ENCODE measurements at regions not wholly inside any gene's neighbourhood (a gene's known extent, or its start where the extent isn't known, plus 50 kb on each side); places are given as distances from the start of the nearest gene placed in this dataset.
A peak's percentile ranks its signal among the peaks of the same experiment; 100 is the strongest.
"Not testable (repeated sequence)": the region's sequence is repeated elsewhere in the genome, so short reads cannot be mapped to it uniquely, and the experiment has no call there.

- intact Hi-C loops (cut with DNase I) = no loop called here
- no peak for DNase-seq
Measured at GRCh38 chr20:11499101-11499634, 418.5 kb upstream of the BTBD3 start.

GRCh38 chr20:11502061-11502460 lies 415.6 kb upstream of the BTBD3 start:
- intact Hi-C loops (cut with DNase I) = no loop called here

GRCh38 chr20:11502671-11503070 lies 415.0 kb upstream of the BTBD3 start:
- no peak for DNase-seq
- intact Hi-C loops (cut with DNase I) = no loop called here

More at GRCh38 chr20:11502061-11502460, 415.6 kb upstream of the BTBD3 start:
- DNase-seq = no peak

- DNase-seq = no peak
- intact Hi-C loops (cut with DNase I) = no loop called here
Measured at GRCh38 chr20:11509776-11510175, 407.9 kb upstream of the BTBD3 start.

GRCh38 chr20:11511821-11512220 lies 405.9 kb upstream of the BTBD3 start:
- intact Hi-C loops (cut with DNase I) = no loop called here
- no peak for DNase-seq

- intact Hi-C loops (cut with DNase I) = not testable (repeated sequence)
Measured at GRCh38 chr20:11513241-11513745, 404.4 kb upstream of the BTBD3 start.

GRCh38 chr20:11516448-11516847 lies 401.2 kb upstream of the BTBD3 start:
- intact Hi-C loops (cut with DNase I) = no loop called here
- no peak for DNase-seq

More at GRCh38 chr20:11513241-11513745, 404.4 kb upstream of the BTBD3 start:
- not testable (repeated sequence) for DNase-seq

GRCh38 chr20:11520596-11520995 lies 397.1 kb upstream of the BTBD3 start:
- no peak for DNase-seq
- intact Hi-C loops (cut with DNase I) = no loop called here

GRCh38 chr20:11521476-11522365 lies 396.0 kb upstream of the BTBD3 start:
- no peak for DNase-seq
- intact Hi-C loops (cut with DNase I) = no loop called here

- DNase-seq = no peak
- intact Hi-C loops (cut with DNase I) = no loop called here
Measured at GRCh38 chr20:11522366-11522741, 395.3 kb upstream of the BTBD3 start.

- DNase-seq = no peak
- intact Hi-C loops (cut with DNase I) = no loop called here
Measured at GRCh38 chr20:11529047-11529446, 388.6 kb upstream of the BTBD3 start.

GRCh38 chr20:11537032-11537431 lies 380.7 kb upstream of the BTBD3 start:
- no peak for DNase-seq
- intact Hi-C loops (cut with DNase I) = no loop called here

- intact Hi-C loops (cut with DNase I) = no loop called here
- no peak for DNase-seq
Measured at GRCh38 chr20:11539450-11539849, 378.2 kb upstream of the BTBD3 start.

- intact Hi-C loops (cut with DNase I) = loop anchor here (10.0 kb wide), 2 partner anchors 986 to 1076 kb away; no protein-coding TSS in a partner anchor
- no peak for DNase-seq
Measured at GRCh38 chr20:11540558-11540957, 377.1 kb upstream of the BTBD3 start.

- intact Hi-C loops (cut with DNase I) = loop anchor here (10.0 kb wide), 2 partner anchors 988 to 1078 kb away; no protein-coding TSS in a partner anchor
- DNase-seq = no peak
Measured at GRCh38 chr20:11542645-11543044, 375.0 kb upstream of the BTBD3 start.

- peak in 18 of 42 donors; percentile 22 to 79 (median 54) for DNase-seq
- intact Hi-C loops (cut with DNase I) = loop anchor here (10.0 kb wide), 2 partner anchors 989 to 1079 kb away; no protein-coding TSS in a partner anchor
Measured at GRCh38 chr20:11544029-11544678, 373.5 kb upstream of the BTBD3 start.

GRCh38 chr20:11546939-11547338 lies 370.8 kb upstream of the BTBD3 start:
- DNase-seq = no peak
- intact Hi-C loops (cut with DNase I) = loop anchor here (10.0 kb wide), 2 partner anchors 992 to 1082 kb away; no protein-coding TSS in a partner anchor

GRCh38 chr20:11549172-11550103 lies 368.3 kb upstream of the BTBD3 start:
- intact Hi-C loops (cut with DNase I) = loop anchor here (10.0 kb wide), 2 partner anchors 995 to 1085 kb away; no protein-coding TSS in a partner anchor
- DNase-seq = no peak
